Esophagus squamous epithelium (tissue), 5 donors: ENCODE measurements at regions not wholly inside any gene's neighbourhood (a gene's known extent, or its start where the extent isn't known, plus 50 kb on each side); places are given as distances from the start of the nearest gene placed in this dataset.
"Not testable (repeated sequence)": the region's sequence is repeated elsewhere in the genome, so short reads cannot be mapped to it uniquely, and the experiment has no call there.

Source experiments
- DNase-seq: peaks from one replicate; lab custom pipeline; 2025; lab: John Stamatoyannopoulos, UW
- H3K27ac ChIP-seq, 4 donors: fragments of 200-600 bp; sonication (generic); one replicate each; pipeline ENCODE4 v1.5.1; 2016 to 2019; ENCODE audit warnings: mild to moderate bottlenecking in 1 of 4
- H3K27me3 ChIP-seq, 4 donors: fragments of 200-600 bp; sonication (generic); 1 replicate in 3 of 4; 2 replicates in 1 of 4; pipeline versions ENCODE4 v1.5.1 to v1.6.0; 2017 to 2021; ENCODE audit warnings: antibody characterized with exemption in 1 of 4
- H3K36me3 ChIP-seq, 3 donors: fragments of 200-600 bp; sonication (generic); one replicate each; pipeline ENCODE4 v1.5.1; 2016 to 2019
- H3K4me1 ChIP-seq, 3 donors: fragments of 200-600 bp; sonication (generic); one replicate each; pipeline ENCODE4 v1.5.1; 2017 to 2019
- H3K4me3 ChIP-seq, 4 donors: fragments of 200-600 bp; sonication (generic); 1 replicate in 3 of 4; 2 replicates in 1 of 4; pipeline ENCODE4 v1.5.1; 2016 to 2019; ENCODE audit warnings: mild to moderate bottlenecking in 2 of 4, moderate library complexity in 1 of 4
- H3K9me3 ChIP-seq, 3 donors: fragments of 200-600 bp; sonication (generic); one replicate each; pipeline ENCODE4 v1.5.1; 2016 to 2019
- CTCF ChIP-seq, 6 experiments: fragments of 450-650 bp in 4 of 6; fragments of 200-600 bp in 2 of 6; sonication (generic) in 2 of 6; IDR thresholded peaks; one replicate each; pipeline ENCODE4 v1.5.1; 2016 to 2019; ENCODE audit warnings: antibody characterized with exemption in 6 of 6, mild to moderate bottlenecking in 4 of 6, moderate library complexity in 4 of 6
- POLR2A ChIP-seq, 4 donors: fragments of 450-650 bp; IDR thresholded peaks; one replicate each; pipeline ENCODE4 v1.6.1; 2017; ENCODE audit warnings: antibody characterized with exemption in 4 of 4, mild to moderate bottlenecking in 4 of 4, moderate library complexity in 3 of 4
- WGBS, 2 donors: methylation state at CpG; one replicate each; pipeline ENCODE4 v1.1.5; 2018; 5-methylcytosine and 5-hydroxymethylcytosine counted together
- intact Hi-C: fragments of 100-400 bp; cut with DNase I; formaldehyde crosslinking; loops from one replicate; pipeline ENCODE4 v1.15.0; 2022
- donor health status: DM: yes; HTN: yes; CAD: no.

GRCh38 chr5:82971901-82972300 is 105.3 kb downstream of the TMEM167A start:
- no peak overlapping the region for H3K27ac ChIP-seq
- DNase-seq = no peak
- H3K9me3 ChIP-seq = peaks cover 0 to 25% (median 19%) of the 10 kb centered on the region in 3 donors
- no peaks in the 10 kb centered on the region for H3K27me3 ChIP-seq
- TF ChIP-seq CTCF (IDR thresholded peaks at IDR 0.05) (no peak), POLR2A (IDR thresholded peaks at IDR 0.05) (no peak)
- H3K4me1 ChIP-seq = no peaks in the 10 kb centered on the region
- no peaks in the 10 kb centered on the region for H3K36me3 ChIP-seq
- intact Hi-C loops = no loop called here
- no peak overlapping the region for H3K4me3 ChIP-seq
- WGBS, 2 donors = 95 to 97% methylated on average over 5 of the region's 5 CpGs

GRCh38 chr5:82971034-82971806 is 106.0 kb downstream of the TMEM167A start:
- intact Hi-C loops, H3K4me3 ChIP-seq, H3K27ac ChIP-seq, H3K4me1 ChIP-seq, DNase-seq, H3K27me3 ChIP-seq, H3K36me3 ChIP-seq: not testable (repeated sequence)
- H3K9me3 ChIP-seq = peaks cover 0 to 23% (median 19%) of the 10 kb centered on the region in 3 donors
- WGBS, 2 donors = 90 to 91% methylated on average over 8 of the region's 10 CpGs

GRCh38 chr5:82969221-82969976 is 107.8 kb downstream of the TMEM167A start:
- H3K27ac ChIP-seq, H3K36me3 ChIP-seq, DNase-seq, H3K27me3 ChIP-seq, intact Hi-C loops, H3K4me1 ChIP-seq, H3K9me3 ChIP-seq, H3K4me3 ChIP-seq: not testable (repeated sequence)
- WGBS, 2 donors = 58 to 67% methylated on average over 6 of the region's 6 CpGs

- DNase-seq = no peak
- intact Hi-C loops = no loop called here
- TF ChIP-seq POLR2A (IDR thresholded peaks at IDR 0.05) = no peak
- TF ChIP-seq CTCF (IDR thresholded peaks at IDR 0.05) = no peak
- H3K4me1 ChIP-seq = no peaks in the 10 kb centered on the region
- H3K9me3 ChIP-seq = no peaks in the 10 kb centered on the region
- H3K36me3 ChIP-seq = no peaks in the 10 kb centered on the region
- H3K4me3 ChIP-seq = no peak overlapping the region
- no peak overlapping the region for H3K27ac ChIP-seq
- no peaks in the 10 kb centered on the region for H3K27me3 ChIP-seq
Observed at GRCh38 chr5:82967072-82967471, 110.1 kb downstream of the TMEM167A start.

GRCh38 chr5:82959466-82959865 is 117.7 kb downstream of the TMEM167A start:
- H3K36me3 ChIP-seq = no peaks in the 10 kb centered on the region
- H3K9me3 ChIP-seq = peaks cover 0 to 5% (median 0%) of the 10 kb centered on the region in 3 donors
- no peak for DNase-seq
- H3K4me1 ChIP-seq = no peaks in the 10 kb centered on the region
- 64 to 80% methylated on average over 1 of the region's 1 CpG for WGBS, 2 donors
- H3K4me3 ChIP-seq = no peak overlapping the region
- intact Hi-C loops = no loop called here
- H3K27ac ChIP-seq = no peak overlapping the region
- no peaks in the 10 kb centered on the region for H3K27me3 ChIP-seq
- TF ChIP-seq CTCF (IDR thresholded peaks at IDR 0.05) (no peak), POLR2A (IDR thresholded peaks at IDR 0.05) (no peak)

- intact Hi-C loops = no loop called here
- no peak for DNase-seq
- Histone ChIP-seq H3K4me3 (no peak overlapping the region), H3K27ac (no peak overlapping the region), H3K9me3 (peaks cover 0 to 5% (median 0%) of the 10 kb centered on the region in 3 donors), H3K4me1 (no peaks in the 10 kb centered on the region), H3K27me3 (no peaks in the 10 kb centered on the region), H3K36me3 (no peaks in the 10 kb centered on the region)
- TF ChIP-seq POLR2A (IDR thresholded peaks at IDR 0.05) (no peak), CTCF (IDR thresholded peaks at IDR 0.05) (no peak)
Observed at GRCh38 chr5:82956600-82956999, 120.6 kb downstream of the TMEM167A start.
